ENCODE measurements at regions not wholly inside any gene's neighbourhood (a gene's known extent, or its start where the extent isn't known, plus 50 kb on each side); places are given as distances from the start of the nearest gene placed in this dataset.

- no peak for DNase-seq
- Histone ChIP-seq H3K27ac (no peak overlapping the region), H3K9me3 (ENCODE audit: severe bottlenecking) (no peaks in the 10 kb centered on the region), H3K4me3 (ENCODE audit: low read depth, low read length) (no peak overlapping the region), H3K27me3 (ENCODE audit: insufficient read depth, low read depth, severe bottlenecking) (peaks cover 76% of the 10 kb centered on the region), H3K36me3 (no peaks in the 10 kb centered on the region)
- no peak for TF ChIP-seq CTCF (IDR thresholded peaks at IDR 0.05; ENCODE audit: low read depth, low read length)
Observed at GRCh38 chr2:66084948-66085590, 349.9 kb upstream of the MEIS1 start.

- DNase-seq: no peak
- H3K27ac ChIP-seq: no peak overlapping the region
- no peak overlapping the region for H3K4me3 ChIP-seq (ENCODE audit: low read depth, low read length)
- no peaks in the 10 kb centered on the region for H3K36me3 ChIP-seq
- peaks cover 95% of the 10 kb centered on the region for H3K27me3 ChIP-seq (ENCODE audit: insufficient read depth, low read depth, severe bottlenecking)
- TF ChIP-seq CTCF (IDR thresholded peaks at IDR 0.05; ENCODE audit: low read depth, low read length): no peak
- H3K9me3 ChIP-seq (ENCODE audit: severe bottlenecking): no peaks in the 10 kb centered on the region
Observed at GRCh38 chr2:66082581-66082980, 352.3 kb upstream of the MEIS1 start.

- H3K27me3 ChIP-seq (ENCODE audit: insufficient read depth, low read depth, severe bottlenecking): peaks cover 97% of the 10 kb centered on the region
- TF ChIP-seq CTCF (IDR thresholded peaks at IDR 0.05; ENCODE audit: low read depth, low read length): no peak
- H3K36me3 ChIP-seq: no peaks in the 10 kb centered on the region
- H3K4me3 ChIP-seq (ENCODE audit: low read depth, low read length): no peak overlapping the region
- DNase-seq: no peak
- H3K9me3 ChIP-seq (ENCODE audit: severe bottlenecking): no peaks in the 10 kb centered on the region
- H3K27ac ChIP-seq: no peak overlapping the region
Observed at GRCh38 chr2:66080127-66080526, 354.8 kb upstream of the MEIS1 start.

GRCh38 chr2:66073172-66073571, 361.8 kb upstream of the MEIS1 start:
- no peak for DNase-seq
- no peak overlapping the region for H3K27ac ChIP-seq
- H3K27me3 ChIP-seq (ENCODE audit: insufficient read depth, low read depth, severe bottlenecking): peaks cover 95% of the 10 kb centered on the region
- no peak for TF ChIP-seq CTCF (IDR thresholded peaks at IDR 0.05; ENCODE audit: low read depth, low read length)
- H3K36me3 ChIP-seq: no peaks in the 10 kb centered on the region
- H3K4me3 ChIP-seq (ENCODE audit: low read depth, low read length): no peak overlapping the region
- no peaks in the 10 kb centered on the region for H3K9me3 ChIP-seq (ENCODE audit: severe bottlenecking)

GRCh38 chr2:66070721-66071602, 364.0 kb upstream of the MEIS1 start:
- Histone ChIP-seq H3K4me3 (ENCODE audit: low read depth, low read length) (no peak overlapping the region), H3K9me3 (ENCODE audit: severe bottlenecking) (no peaks in the 10 kb centered on the region), H3K27ac (no peak overlapping the region), H3K27me3 (ENCODE audit: insufficient read depth, low read depth, severe bottlenecking) (peaks cover 96% of the 10 kb centered on the region), H3K36me3 (no peaks in the 10 kb centered on the region)
- DNase-seq: no peak
- no peak for TF ChIP-seq CTCF (IDR thresholded peaks at IDR 0.05; ENCODE audit: low read depth, low read length)

All from WERI-Rb-1 (cell line).